OCI-LY3 (cell line): ENCODE measurements at regions not wholly inside any gene's neighbourhood (a gene's known extent, or its start where the extent isn't known, plus 50 kb on each side); places are given as distances from the start of the nearest gene placed in this dataset.
"Not testable (repeated sequence)": the region's sequence is repeated elsewhere in the genome, so short reads cannot be mapped to it uniquely, and the experiment has no call there.

Source experiments
- H2AFZ ChIP-seq: fragments of 200-600, 300-600 bp; shearing (Covaris generic); 2 replicates; pipeline ENCODE4 v1.6.0; 2014; ENCODE audit warnings: antibody characterized with exemption, low read depth, low read length
- H3K27ac ChIP-seq: fragments of 200-600, 300-600 bp; sonication (generic); 2 replicates; pipeline ENCODE4 v1.5.1; 2014; ENCODE audit warnings: mild to moderate bottlenecking, low read length, moderate library complexity, mixed read lengths
- H3K27me3 ChIP-seq: fragments of 200-600, 300-600 bp; sonication (generic); 2 replicates; pipeline ENCODE4 v1.6.1; 2014; ENCODE audit warnings: low read depth, low read length, mixed read lengths
- H3K36me3 ChIP-seq: fragments of 200-600, 300-600 bp; sonication (generic); replicated peaks from 2 replicates; pipeline ENCODE3; 2014; ENCODE audit warnings: low read depth, low read length, mixed read lengths
- H3K4me1 ChIP-seq: fragments of 300-600, 200-600 bp; sonication (generic); 2 replicates; pipeline ENCODE4 v1.6.1; 2014; ENCODE audit warnings: low read length, mixed read lengths
- H3K4me2 ChIP-seq: fragments of 200-600, 300-600 bp; sonication (generic); 2 replicates; pipeline ENCODE4 v1.6.1; 2014; ENCODE audit warnings: low read length, mixed read lengths
- H3K4me3 ChIP-seq: fragments of 300-600, 200-600 bp; sonication (generic); 2 replicates; pipeline ENCODE4 v1.5.1; 2014; ENCODE audit warnings: antibody characterized with exemption, mild to moderate bottlenecking, low read length, moderate library complexity
- H3K79me2 ChIP-seq: fragments of 300-600, 200-600 bp; shearing (Covaris generic); 2 replicates; pipeline ENCODE4 v1.6.1; 2014; ENCODE audit warnings: mild to moderate bottlenecking, low read length, mixed read lengths
- H3K9ac ChIP-seq: fragments of 300-600, 200-600 bp; shearing (Covaris generic); 2 replicates; pipeline ENCODE4 v1.6.0; 2014; ENCODE audit warnings: mild to moderate bottlenecking, low read length, moderate library complexity
- H3K9me3 ChIP-seq: fragments of 200-600, 300-600 bp; shearing (Covaris generic); 2 replicates; pipeline ENCODE4 v1.6.1; 2014; ENCODE audit warnings: low read length, mixed read lengths; ENCODE audit not compliant: insufficient read depth
- H4K20me1 ChIP-seq: fragments of 200-600, 300-600 bp; sonication (generic); 2 replicates; pipeline ENCODE4 v1.6.1; 2016; ENCODE audit warnings: low read length, mixed read lengths; ENCODE audit not compliant: insufficient read depth
- CTCF ChIP-seq: fragments of 200-600, 300-600 bp; sonication (generic); IDR thresholded peaks from 2 replicates; pipeline ENCODE4 v1.5.1; 2014; ENCODE audit warnings: antibody characterized with exemption, low read length, low read depth
- EZH2phosphoT487 ChIP-seq: fragments of 200-600 bp; shearing (Covaris generic); IDR thresholded peaks from 2 replicates; pipeline ENCODE4 v1.6.1; 2018; ENCODE audit warnings: antibody characterized with exemption, mixed run types, low read depth

DNA sequence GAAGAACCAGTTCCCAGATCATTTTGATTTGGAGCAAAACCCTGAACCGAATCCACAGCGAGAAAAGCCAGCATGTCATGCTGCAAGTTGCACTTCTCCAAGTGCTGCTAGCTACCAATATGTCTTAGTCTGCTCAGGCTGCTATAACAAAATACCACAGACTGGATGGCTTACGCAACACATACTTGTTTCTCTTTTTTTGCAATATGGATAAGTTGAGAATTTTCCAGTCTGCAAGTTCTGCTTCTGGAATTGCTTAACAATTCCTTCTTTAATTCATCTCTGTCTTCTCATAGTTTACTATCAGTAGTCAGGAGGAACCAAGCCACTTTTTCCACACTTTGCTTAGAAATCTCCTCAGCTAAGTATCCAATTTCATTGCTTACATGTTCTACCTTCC is 105.9 kb upstream of the RBBP8 start:
- TF ChIP-seq EZH2phosphoT487: no peak
- TF ChIP-seq CTCF: no peak
- Histone ChIP-seq H3K27ac (no peak overlapping the region), H3K36me3 (no peaks in the 10 kb centered on the region), H3K4me1 (peaks cover 26% of the 10 kb centered on the region), H3K4me3 (no peak overlapping the region), H3K4me2 (no peak overlapping the region), H3K79me2 (no peaks in the 10 kb centered on the region), H4K20me1 (no peaks in the 10 kb centered on the region), H2AFZ (no peak overlapping the region), H3K9ac (no peak overlapping the region), H3K27me3 (no peaks in the 10 kb centered on the region), H3K9me3 (no peaks in the 10 kb centered on the region)

GRCh38 chr18:22827741-22828140 is 105.4 kb upstream of the RBBP8 start:
- H3K4me2 ChIP-seq: no peak overlapping the region
- no peak overlapping the region for H2AFZ ChIP-seq
- H4K20me1 ChIP-seq: no peaks in the 10 kb centered on the region
- no peaks in the 10 kb centered on the region for H3K79me2 ChIP-seq
- H3K4me3 ChIP-seq: no peak overlapping the region
- H3K36me3 ChIP-seq: no peaks in the 10 kb centered on the region
- no peak overlapping the region for H3K27ac ChIP-seq
- H3K4me1 ChIP-seq: peaks cover 21% of the 10 kb centered on the region
- H3K9me3 ChIP-seq: no peaks in the 10 kb centered on the region
- no peak for TF ChIP-seq CTCF
- no peak for TF ChIP-seq EZH2phosphoT487
- H3K9ac ChIP-seq: no peak overlapping the region
- no peaks in the 10 kb centered on the region for H3K27me3 ChIP-seq

DNA sequence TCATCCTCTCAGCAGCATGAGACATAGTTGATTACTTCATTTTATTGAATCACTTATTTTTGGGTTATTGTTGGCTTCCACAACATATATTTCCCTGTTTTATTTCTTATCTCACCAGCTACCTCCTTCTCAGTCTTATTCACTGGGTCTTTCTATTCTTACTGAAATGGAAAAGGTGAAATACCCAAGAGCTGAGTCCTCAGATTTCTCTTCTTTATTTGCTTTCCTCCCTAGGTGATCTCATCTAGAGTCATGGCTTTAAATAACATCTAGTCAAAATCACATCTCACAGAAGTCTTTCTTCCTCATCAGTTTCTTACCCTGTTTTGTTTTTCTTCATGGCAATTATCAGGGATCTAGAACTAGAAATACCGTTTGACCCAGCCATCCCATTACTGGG is 105.0 kb upstream of the RBBP8 start:
- Histone ChIP-seq H2AFZ (no peak overlapping the region), H3K4me2 (no peak overlapping the region), H3K4me3 (no peak overlapping the region), H3K27ac (no peak overlapping the region), H4K20me1 (no peaks in the 10 kb centered on the region), H3K9me3 (no peaks in the 10 kb centered on the region), H3K36me3 (no peaks in the 10 kb centered on the region), H3K4me1 (peaks cover 17% of the 10 kb centered on the region), H3K79me2 (no peaks in the 10 kb centered on the region), H3K9ac (no peak overlapping the region), H3K27me3 (no peaks in the 10 kb centered on the region)
- TF ChIP-seq EZH2phosphoT487: no peak
- TF ChIP-seq CTCF: no peak

DNA sequence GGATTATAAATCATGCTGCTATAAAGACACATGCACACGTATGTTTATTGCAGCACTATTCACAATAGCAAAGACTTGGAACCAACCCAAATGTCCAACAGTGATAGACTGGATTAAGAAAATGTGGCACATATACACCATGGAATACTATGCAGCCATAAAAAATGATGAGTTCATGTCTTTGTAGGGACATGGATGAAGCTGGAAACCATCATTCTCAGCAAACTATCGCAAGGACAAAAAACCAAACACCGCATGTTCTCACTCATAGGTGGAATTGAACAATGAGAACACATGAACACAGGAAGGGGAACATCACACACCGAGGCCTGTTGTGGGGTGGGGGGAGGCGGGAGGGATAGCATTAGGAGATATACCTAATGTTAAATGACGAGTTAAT is 104.5 kb upstream of the RBBP8 start:
- H3K79me2 ChIP-seq, H3K4me3 ChIP-seq, H3K9me3 ChIP-seq, H3K27ac ChIP-seq, H2AFZ ChIP-seq, H3K27me3 ChIP-seq, H3K36me3 ChIP-seq, H3K4me2 ChIP-seq, H4K20me1 ChIP-seq, H3K9ac ChIP-seq: not testable (repeated sequence)
- peaks cover 15% of the 10 kb centered on the region for H3K4me1 ChIP-seq

DNA sequence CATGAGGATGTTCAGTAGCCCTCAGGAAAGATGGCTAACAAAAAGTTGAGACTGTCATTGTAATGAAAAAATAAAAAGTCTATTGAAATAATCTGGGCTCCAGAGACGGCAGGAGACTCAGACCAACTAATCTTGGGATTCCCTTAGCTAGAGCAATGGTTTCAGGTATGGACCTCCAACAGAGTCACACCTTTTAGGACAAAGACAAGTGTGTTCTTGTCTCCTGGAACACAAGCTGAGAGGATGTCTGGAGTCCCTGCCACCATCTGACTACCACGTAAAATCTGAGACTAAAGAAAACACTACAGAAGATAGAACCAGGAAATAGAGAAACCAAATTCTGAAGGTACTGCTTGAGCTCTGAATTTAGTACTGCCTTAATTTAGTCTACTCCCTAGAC is 103.3 kb upstream of the RBBP8 start:
- TF ChIP-seq CTCF (no peak), EZH2phosphoT487 (no peak)
- no peak overlapping the region for H3K4me2 ChIP-seq
- no peaks in the 10 kb centered on the region for H4K20me1 ChIP-seq
- H3K27me3 ChIP-seq: no peaks in the 10 kb centered on the region
- H3K4me1 ChIP-seq: peaks cover 15% of the 10 kb centered on the region
- no peaks in the 10 kb centered on the region for H3K9me3 ChIP-seq
- no peak overlapping the region for H3K9ac ChIP-seq
- H2AFZ ChIP-seq: no peak overlapping the region
- H3K36me3 ChIP-seq: no peaks in the 10 kb centered on the region
- no peak overlapping the region for H3K27ac ChIP-seq
- H3K4me3 ChIP-seq: no peak overlapping the region
- H3K79me2 ChIP-seq: no peaks in the 10 kb centered on the region
